Prostate gland (tissue), 2 donors: ENCODE measurements at regions not wholly inside any gene's neighbourhood (a gene's known extent, or its start where the extent isn't known, plus 50 kb on each side); places are given as distances from the start of the nearest gene placed in this dataset.

Experiments used
- DNase-seq: peaks from one replicate; pipeline ENCODE4 v3.0.0-alpha.2; 2019; ENCODE audit warnings: low spot score
- H3K27ac ChIP-seq, 2 donors: fragments of 200-600 bp; sonication (generic); 2 replicates each; pipeline ENCODE4 v1.5.1; 2017 to 2019
- H3K27me3 ChIP-seq: fragments of 200-600 bp; sonication (generic); replicated peaks from 2 replicates; pipeline ENCODE4 v1.5.1; 2019; ENCODE audit not compliant: insufficient read depth
- H3K36me3 ChIP-seq, 2 donors: fragments of 200-600 bp; sonication (generic); 1 replicate in 1 of 2; 2 replicates in 1 of 2; pipeline versions ENCODE4 v1.5.1 to v1.8.1; 2017 to 2019
- H3K4me1 ChIP-seq: fragments of 200-600 bp; sonication (generic); replicated peaks from 2 replicates; pipeline ENCODE4 v1.5.1; 2019
- H3K4me3 ChIP-seq, 2 donors: fragments of 200-600 bp; sonication (generic); 2 replicates each; pipeline ENCODE4 v1.5.1; 2017 to 2019
- H3K9me3 ChIP-seq: fragments of 200-600 bp; sonication (generic); 2 replicates; pipeline ENCODE4 v1.5.1; 2017
- CTCF ChIP-seq, 4 experiments: fragments of 200-600 bp in 2 of 4; fragments of 450-650 bp in 2 of 4; sonication (generic) in 2 of 4; IDR thresholded peaks; 1 replicate in 3 of 4; 2 replicates in 1 of 4; pipeline ENCODE4 v1.5.1; 2016 to 2019; ENCODE audit warnings: antibody characterized with exemption in 4 of 4, mild to moderate bottlenecking in 2 of 4, moderate library complexity in 2 of 4
- POLR2A ChIP-seq: fragments of 450-650 bp; IDR thresholded peaks from one replicate; pipeline ENCODE4 v1.6.1; 2016; ENCODE audit warnings: antibody characterized with exemption, mild to moderate bottlenecking
- POLR2AphosphoS5 ChIP-seq: sonication (generic); formaldehyde crosslinking; IDR thresholded peaks from one replicate; pipeline ENCODE4 v1.6.1; 2017; ENCODE audit warnings: antibody characterized with exemption
- WGBS: methylation state at CpG from one replicate; pipeline ENCODE4 v1.1.5; 2018; 5-methylcytosine and 5-hydroxymethylcytosine counted together
- intact Hi-C: fragments of 100-400 bp; cut with DNase I; formaldehyde crosslinking; loops from one replicate; pipeline ENCODE4 v1.14.2; 2022

GRCh38 chr1:73092383-73092782, 810.0 kb upstream of the NEGR1 start:
- Histone ChIP-seq H3K27ac (no peak overlapping the region), H3K4me3 (no peak overlapping the region), H3K36me3 (no peaks in the 10 kb centered on the region), H3K9me3 (no peaks in the 10 kb centered on the region), H3K27me3 (no peaks in the 10 kb centered on the region), H3K4me1 (no peaks in the 10 kb centered on the region)
- no peak for TF ChIP-seq CTCF (IDR thresholded peaks at IDR 0.05)
- DNase-seq: no peak
- intact Hi-C loops: no loop called here

- Histone ChIP-seq H3K4me3 (no peak overlapping the region), H3K27ac (no peak overlapping the region), H3K4me1 (no peaks in the 10 kb centered on the region), H3K9me3 (no peaks in the 10 kb centered on the region), H3K27me3 (no peaks in the 10 kb centered on the region), H3K36me3 (no peaks in the 10 kb centered on the region)
- TF ChIP-seq CTCF (IDR thresholded peaks at IDR 0.05): no peak
- TF ChIP-seq POLR2A: no peak
- TF ChIP-seq POLR2AphosphoS5: no peak
- 60% methylated on average over 3 of the region's 3 CpGs for WGBS
- intact Hi-C loops: no loop called here
- no peak for DNase-seq
These were observed 784.5 kb upstream of the NEGR1 start for GRCh38 chr1:73066866-73067265.

- TF ChIP-seq POLR2A: no peak
- TF ChIP-seq CTCF (IDR thresholded peaks at IDR 0.05): no peak
- TF ChIP-seq POLR2AphosphoS5: peak; percentile 53
- whole genome bisulfite sequencing: 10% methylated on average over 9 of the region's 9 CpGs
- no peak overlapping the region for H3K4me3 ChIP-seq
- no peaks in the 10 kb centered on the region for H3K9me3 ChIP-seq
- intact Hi-C loops: no loop called here
- peak; percentile 7 for DNase-seq
- H3K4me1 ChIP-seq: no peaks in the 10 kb centered on the region
- no peak overlapping the region for H3K27ac ChIP-seq
- H3K27me3 ChIP-seq: no peaks in the 10 kb centered on the region
- no peaks in the 10 kb centered on the region for H3K36me3 ChIP-seq
These were observed 783.2 kb upstream of the NEGR1 start for GRCh38 chr1:73065339-73066041.

GRCh38 chr1:73056826-73057225, 774.5 kb upstream of the NEGR1 start:
- intact Hi-C loops: no loop called here
- no peak overlapping the region for H3K27ac ChIP-seq
- no peaks in the 10 kb centered on the region for H3K36me3 ChIP-seq
- no peak for TF ChIP-seq POLR2AphosphoS5
- no peaks in the 10 kb centered on the region for H3K27me3 ChIP-seq
- no peak overlapping the region for H3K4me3 ChIP-seq
- 31% methylated on average over 1 of the region's 1 CpG for WGBS
- no peak for DNase-seq
- H3K9me3 ChIP-seq: no peaks in the 10 kb centered on the region
- no peaks in the 10 kb centered on the region for H3K4me1 ChIP-seq

GRCh38 chr1:73044241-73045036, 762.1 kb upstream of the NEGR1 start:
- Histone ChIP-seq H3K27ac (no peak overlapping the region), H3K27me3 (no peaks in the 10 kb centered on the region), H3K9me3 (no peaks in the 10 kb centered on the region), H3K4me3 (no peak overlapping the region), H3K36me3 (no peaks in the 10 kb centered on the region), H3K4me1 (no peaks in the 10 kb centered on the region)
- TF ChIP-seq POLR2AphosphoS5 (no peak), POLR2A (no peak), CTCF (IDR thresholded peaks at IDR 0.05) (no peak)
- intact Hi-C loops: no loop called here
- 32% methylated on average over 4 of the region's 4 CpGs for WGBS
- no peak for DNase-seq
